HEK293T (cell line): ENCODE measurements at regions not wholly inside any gene's neighbourhood (a gene's known extent, or its start where the extent isn't known, plus 50 kb on each side); places are given as distances from the start of the nearest gene placed in this dataset.
A peak's percentile ranks its signal among the peaks of the same experiment; 100 is the strongest.

ENCODE experiments used
- CTCF ChIA-PET: fragments of 350-600 bp; formaldehyde crosslinking; extraction: SDS; loops from one replicate; lab custom pipeline; 2021; ENCODE audit warnings: antibody characterized with exemption, inconsistent platforms; lab: Yijun Ruan, JAX
- POLR2A ChIA-PET: fragments of 350-600 bp; formaldehyde crosslinking; extraction: SDS; loops from one replicate; lab custom pipeline; 2020; ENCODE audit warnings: antibody characterized with exemption, inconsistent platforms; lab: Yijun Ruan, JAX
- DNase-seq: peaks from one replicate; pipeline ENCODE4 v3.0.0; 2012; ENCODE audit warnings: mixed read lengths; ENCODE audit errors: extremely low spot score
- ARNT ChIP-seq: fragments of 450-650 bp; IDR thresholded peaks from 2 replicates; pipeline ENCODE4 v1.6.1; 2017; ENCODE audit warnings: mild to moderate bottlenecking
- BHLHE40 ChIP-seq: fragments of 450-650 bp; IDR thresholded peaks from 2 replicates; pipeline ENCODE4 v1.6.1; 2016; ENCODE audit warnings: mild to moderate bottlenecking, moderate library complexity, borderline replicate concordance
- CTBP1 ChIP-seq: fragments of 450-650 bp; IDR thresholded peaks from 2 replicates; pipeline ENCODE4 v1.6.1; 2016; ENCODE audit warnings: borderline replicate concordance
- ELF4 ChIP-seq: fragments of 450-650 bp; IDR thresholded peaks from 2 replicates; pipeline ENCODE4 v1.6.1; 2017; ENCODE audit warnings: antibody characterized with exemption
- FOXA1 ChIP-seq: fragments of 450-650 bp; IDR thresholded peaks from 2 replicates; pipeline ENCODE4 v1.6.1; 2016; ENCODE audit warnings: mild to moderate bottlenecking
- FOXK2 ChIP-seq: fragments of 450-650 bp; IDR thresholded peaks from 2 replicates; pipeline ENCODE4 v1.6.1; 2016; ENCODE audit warnings: mild to moderate bottlenecking
- FOXM1 ChIP-seq: fragments of 450-650 bp; IDR thresholded peaks from 2 replicates; pipeline ENCODE4 v1.6.1; 2017; ENCODE audit warnings: mild to moderate bottlenecking, borderline replicate concordance
- HDGF ChIP-seq: fragments of 450-650 bp; IDR thresholded peaks from 2 replicates; pipeline ENCODE4 v1.6.1; 2017; ENCODE audit warnings: antibody characterized with exemption, borderline replicate concordance
- L3MBTL2 ChIP-seq: fragments of 450-650 bp; conservative IDR thresholded peaks from 2 replicates; pipeline ENCODE4 v1.6.1; 2016; ENCODE audit warnings: mild to moderate bottlenecking
- LEF1 ChIP-seq: fragments of 450-650 bp; IDR thresholded peaks from 2 replicates; pipeline ENCODE4 v1.6.1; 2017; ENCODE audit warnings: mild to moderate bottlenecking, borderline replicate concordance
- NFRKB ChIP-seq: fragments of 450-650 bp; IDR thresholded peaks from 2 replicates; pipeline ENCODE4 v1.6.1; 2016; ENCODE audit warnings: mild to moderate bottlenecking, moderate library complexity
- PKNOX1 ChIP-seq: fragments of 450-650 bp; IDR thresholded peaks from 2 replicates; pipeline ENCODE4 v1.6.1; 2016
- SP1 ChIP-seq: fragments of 450-650 bp; IDR thresholded peaks from 2 replicates; pipeline ENCODE4 v1.6.1; 2017
- SUZ12 ChIP-seq: fragments of 450-650 bp; IDR thresholded peaks from 2 replicates; pipeline ENCODE4 v1.6.1; 2016; ENCODE audit warnings: mild to moderate bottlenecking
- TARDBP ChIP-seq: fragments of 450-650 bp; IDR thresholded peaks from 2 replicates; pipeline ENCODE4 v1.6.1; 2016
- ZNF384 ChIP-seq: fragments of 450-650 bp; IDR thresholded peaks from 2 replicates; pipeline ENCODE4 v1.6.1; 2016

- POLR2A ChIA-PET = no interaction called here
- TF ChIP-seq ZNF384 = no peak
- no peak for TF ChIP-seq PKNOX1
- no peak for TF ChIP-seq L3MBTL2
- no peak for TF ChIP-seq BHLHE40
- no peak for TF ChIP-seq NFRKB
- no peak for TF ChIP-seq HDGF
- no peak for TF ChIP-seq FOXM1
- no peak for TF ChIP-seq FOXA1
- no peak for TF ChIP-seq LEF1
- no peak for TF ChIP-seq SP1
- TF ChIP-seq SUZ12 = no peak
- TF ChIP-seq ELF4 = no peak
- TF ChIP-seq FOXK2 = no peak
- no peak for TF ChIP-seq TARDBP
- TF ChIP-seq ARNT = no peak
- no peak for TF ChIP-seq CTBP1
- no peak for DNase-seq
- CTCF ChIA-PET = no interaction called here
Observed at GRCh38 chr5:74332006-74332405, 308.5 kb downstream of the ENC1 start.

- ChIA-PET CTCF (no interaction called here), POLR2A (interaction anchor here (0.6 kb wide), 1 partner anchor 312 kb away, joined by 3 read pairs; the partner anchor contains the start of gene ENC1)
- no peak for TF ChIP-seq ELF4
- no peak for TF ChIP-seq L3MBTL2
- TF ChIP-seq TARDBP = no peak
- TF ChIP-seq CTBP1 = no peak
- TF ChIP-seq SUZ12 = no peak
- no peak for TF ChIP-seq HDGF
- TF ChIP-seq FOXA1 = no peak
- no peak for DNase-seq
Observed at GRCh38 chr5:74328221-74328630, 312.3 kb downstream of the ENC1 start.

GRCh38 chr5:74327339-74327685 is 313.2 kb downstream of the ENC1 start:
- DNase-seq = no peak
- POLR2A ChIA-PET = interaction anchor here (0.9 kb wide), 1 partner anchor 313 kb away, joined by 3 read pairs; the partner anchor contains the start of gene ENC1
- CTCF ChIA-PET = no interaction called here
- TF ChIP-seq L3MBTL2 = no peak
- no peak for TF ChIP-seq FOXM1
- TF ChIP-seq PKNOX1 = no peak
- no peak for TF ChIP-seq NFRKB
- no peak for TF ChIP-seq TARDBP
- no peak for TF ChIP-seq FOXA1
- TF ChIP-seq FOXK2 = no peak
- TF ChIP-seq ELF4 = no peak
- TF ChIP-seq ARNT = no peak
- no peak for TF ChIP-seq SUZ12
- TF ChIP-seq SP1 = no peak
- no peak for TF ChIP-seq HDGF
- TF ChIP-seq BHLHE40 = no peak
- no peak for TF ChIP-seq LEF1
- TF ChIP-seq CTBP1 = no peak
- no peak for TF ChIP-seq ZNF384

GRCh38 chr5:74326571-74327338 is 313.8 kb downstream of the ENC1 start:
- DNase-seq = peak; percentile 31
- peak; percentile 57 for TF ChIP-seq PKNOX1
- TF ChIP-seq FOXK2 = no peak
- ChIA-PET POLR2A (interaction anchor here (0.9 kb wide), 1 partner anchor 314 kb away, joined by 3 read pairs; the partner anchor contains the start of gene ENC1), CTCF (interaction anchor here (0.6 kb wide), 1 partner anchor 415 kb away, joined by 6 read pairs; no protein-coding TSS in a partner anchor)

GRCh38 chr5:74325866-74326265 is 314.7 kb downstream of the ENC1 start:
- ChIA-PET POLR2A (no interaction called here), CTCF (no interaction called here)
- DNase-seq = no peak
- no peak for TF ChIP-seq CTBP1
- no peak for TF ChIP-seq ELF4
- no peak for TF ChIP-seq NFRKB
- TF ChIP-seq ARNT = no peak
- TF ChIP-seq HDGF = no peak
- no peak for TF ChIP-seq BHLHE40
- TF ChIP-seq FOXA1 = no peak

GRCh38 chr5:74324556-74324955 is 316.0 kb downstream of the ENC1 start:
- TF ChIP-seq ZNF384 (no peak), FOXK2 (no peak), TARDBP (no peak), PKNOX1 (no peak), L3MBTL2 (no peak), BHLHE40 (no peak), SUZ12 (no peak), LEF1 (no peak), SP1 (no peak), FOXA1 (no peak), CTBP1 (no peak)
- POLR2A ChIA-PET = no interaction called here
- CTCF ChIA-PET = no interaction called here
- no peak for DNase-seq
